T1000 (cell line): ENCODE measurements at regions not wholly inside any gene's neighbourhood (a gene's known extent, or its start where the extent isn't known, plus 50 kb on each side); places are given as distances from the start of the nearest gene placed in this dataset.

Source experiments
- DNase-seq: peaks from one replicate; lab custom pipeline; 2025; ENCODE audit warnings: mixed read lengths; lab: John Stamatoyannopoulos, UW

- no peak for DNase-seq
These were observed 125.5 kb upstream of the FBXL4 start for GRCh38 chr6:99073223-99073622.

GRCh38 chr6:99066044-99066443 is 118.3 kb upstream of the FBXL4 start:
- no peak for DNase-seq

GRCh38 chr6:99064834-99065233 is 117.1 kb upstream of the FBXL4 start:
- no peak for DNase-seq

GRCh38 chr6:99036672-99037071 is 88.9 kb upstream of the FBXL4 start:
- DNase-seq = no peak

GRCh38 chr6:99032396-99032795 is 84.7 kb upstream of the FBXL4 start:
- DNase-seq = no peak

GRCh38 chr6:99031957-99032356 is 84.2 kb upstream of the FBXL4 start:
- DNase-seq = no peak

GRCh38 chr6:99030915-99031314 is 83.2 kb upstream of the FBXL4 start:
- DNase-seq = no peak

GRCh38 chr6:99026135-99026534 is 78.4 kb upstream of the FBXL4 start:
- no peak for DNase-seq

GRCh38 chr6:99024089-99024488 is 76.3 kb upstream of the FBXL4 start:
- DNase-seq = no peak

- no peak for DNase-seq
These were observed 74.4 kb upstream of the FBXL4 start for GRCh38 chr6:99022039-99022609.

- no peak for DNase-seq
These were observed 71.6 kb upstream of the FBXL4 start for GRCh38 chr6:99019381-99019780.

GRCh38 chr6:99017150-99017549 is 69.4 kb upstream of the FBXL4 start:
- DNase-seq = no peak

- DNase-seq = no peak
These were observed 68.6 kb upstream of the FBXL4 start for GRCh38 chr6:99016355-99016754.

- DNase-seq = no peak
These were observed 66.3 kb upstream of the FBXL4 start for GRCh38 chr6:99014061-99014460.

GRCh38 chr6:99013661-99014060 is 65.9 kb upstream of the FBXL4 start:
- no peak for DNase-seq

- peak; percentile 47 for DNase-seq
These were observed 65.4 kb upstream of the FBXL4 start for GRCh38 chr6:99013145-99013544.

- DNase-seq = no peak
These were observed 63.4 kb upstream of the FBXL4 start for GRCh38 chr6:99011151-99011550.

GRCh38 chr6:99002831-99003230 is 55.1 kb upstream of the FBXL4 start:
- DNase-seq = no peak

- no peak for DNase-seq
These were observed 50.4 kb upstream of the FBXL4 start for GRCh38 chr6:98998103-98998502.
